ENCODE measurements at regions not wholly inside any gene's neighbourhood (a gene's known extent, or its start where the extent isn't known, plus 50 kb on each side); places are given as distances from the start of the nearest gene placed in this dataset.
"Not testable (repeated sequence)": the region's sequence is repeated elsewhere in the genome, so short reads cannot be mapped to it uniquely, and the experiment has no call there.

- H3K27ac ChIP-seq, result no peak overlapping the region
- DNase-seq (ENCODE audit: low read depth, low spot score), result no peak
These were observed 107.7 kb upstream of the SLC38A2 start for GRCh38 chr12:46480316-46480715.

- H3K27ac ChIP-seq, result no peak overlapping the region
- DNase-seq (ENCODE audit: low read depth, low spot score), result no peak
These were observed 105.5 kb upstream of the SLC38A2 start for GRCh38 chr12:46478123-46478522.

GRCh38 chr12:46477541-46477940 lies 105.0 kb upstream of the SLC38A2 start:
- DNase-seq (ENCODE audit: low read depth, low spot score), result no peak

GRCh38 chr12:46475972-46476645 lies 103.5 kb upstream of the SLC38A2 start:
- no peak for DNase-seq (ENCODE audit: low read depth, low spot score)
- H3K27ac ChIP-seq, result no peak overlapping the region

More at GRCh38 chr12:46477541-46477940, 105.0 kb upstream of the SLC38A2 start:
- no peak overlapping the region for H3K27ac ChIP-seq

- not testable (repeated sequence) for DNase-seq (ENCODE audit: low read depth, low spot score)
- H3K27ac ChIP-seq, result peak overlapping the region; percentile 86
These were observed 101.8 kb upstream of the SLC38A2 start for GRCh38 chr12:46474385-46474784.

- no peak for DNase-seq (ENCODE audit: low read depth, low spot score)
- H3K27ac ChIP-seq, result peak overlapping the region; percentile 86
These were observed 101.2 kb upstream of the SLC38A2 start for GRCh38 chr12:46473634-46474329.

GRCh38 chr12:46472893-46473633 lies 100.5 kb upstream of the SLC38A2 start:
- no peak for DNase-seq (ENCODE audit: low read depth, low spot score)
- H3K27ac ChIP-seq, result peak overlapping the region; percentile 86

GRCh38 chr12:46472144-46472705 lies 99.7 kb upstream of the SLC38A2 start:
- no peak for DNase-seq (ENCODE audit: low read depth, low spot score)
- H3K27ac ChIP-seq, result peak overlapping the region; percentile 86

- no peak for DNase-seq (ENCODE audit: low read depth, low spot score)
- H3K27ac ChIP-seq, result peak overlapping the region; percentile 26
These were observed 98.8 kb upstream of the SLC38A2 start for GRCh38 chr12:46471404-46471803.

- DNase-seq (ENCODE audit: low read depth, low spot score), result no peak
- peak overlapping the region; percentile 26 for H3K27ac ChIP-seq
These were observed 98.4 kb upstream of the SLC38A2 start for GRCh38 chr12:46470975-46471374.

GRCh38 chr12:46470036-46470627 lies 97.6 kb upstream of the SLC38A2 start:
- H3K27ac ChIP-seq, result no peak overlapping the region
- no peak for DNase-seq (ENCODE audit: low read depth, low spot score)

- DNase-seq (ENCODE audit: low read depth, low spot score), result no peak
- no peak overlapping the region for H3K27ac ChIP-seq
These were observed 96.2 kb upstream of the SLC38A2 start for GRCh38 chr12:46468813-46469212.

GRCh38 chr12:46468160-46468559 lies 95.6 kb upstream of the SLC38A2 start:
- DNase-seq (ENCODE audit: low read depth, low spot score), result no peak
- H3K27ac ChIP-seq, result no peak overlapping the region

- DNase-seq (ENCODE audit: low read depth, low spot score), result no peak
- no peak overlapping the region for H3K27ac ChIP-seq
These were observed 92.7 kb upstream of the SLC38A2 start for GRCh38 chr12:46465307-46465706.

GRCh38 chr12:46464863-46465262 lies 92.3 kb upstream of the SLC38A2 start:
- H3K27ac ChIP-seq, result no peak overlapping the region
- no peak for DNase-seq (ENCODE audit: low read depth, low spot score)

GRCh38 chr12:46462641-46463355 lies 90.2 kb upstream of the SLC38A2 start:
- peak overlapping the region; percentile 37 for H3K27ac ChIP-seq
- DNase-seq (ENCODE audit: low read depth, low spot score), result no peak

- DNase-seq (ENCODE audit: low read depth, low spot score), result no peak
- H3K27ac ChIP-seq, result peak overlapping the region; percentile 37
These were observed 89.5 kb upstream of the SLC38A2 start for GRCh38 chr12:46461907-46462640.

GRCh38 chr12:46461459-46461858 lies 88.9 kb upstream of the SLC38A2 start:
- DNase-seq (ENCODE audit: low read depth, low spot score), result no peak
- H3K27ac ChIP-seq, result peak overlapping the region; percentile 37

GRCh38 chr12:46460682-46461210 lies 88.2 kb upstream of the SLC38A2 start:
- DNase-seq (ENCODE audit: low read depth, low spot score), result no peak
- no peak overlapping the region for H3K27ac ChIP-seq
